HS-27A (cell line): ENCODE measurements at regions not wholly inside any gene's neighbourhood (a gene's known extent, or its start where the extent isn't known, plus 50 kb on each side); places are given as distances from the start of the nearest gene placed in this dataset.
"Not testable (repeated sequence)": the region's sequence is repeated elsewhere in the genome, so short reads cannot be mapped to it uniquely, and the experiment has no call there.

Experiments used
- DNase-seq: peaks from one replicate; pipeline ENCODE4 v3.0.0-alpha.2; 2012; ENCODE audit warnings: low read depth, missing footprints

GRCh38 chr11:87871056-87871455, 304.2 kb downstream of the RAB38 start:
- DNase-seq = no peak

- no peak for DNase-seq
Measured at GRCh38 chr11:87870086-87870485, 305.2 kb downstream of the RAB38 start.

GRCh38 chr11:87866951-87867350, 308.3 kb downstream of the RAB38 start:
- no peak for DNase-seq

DNA sequence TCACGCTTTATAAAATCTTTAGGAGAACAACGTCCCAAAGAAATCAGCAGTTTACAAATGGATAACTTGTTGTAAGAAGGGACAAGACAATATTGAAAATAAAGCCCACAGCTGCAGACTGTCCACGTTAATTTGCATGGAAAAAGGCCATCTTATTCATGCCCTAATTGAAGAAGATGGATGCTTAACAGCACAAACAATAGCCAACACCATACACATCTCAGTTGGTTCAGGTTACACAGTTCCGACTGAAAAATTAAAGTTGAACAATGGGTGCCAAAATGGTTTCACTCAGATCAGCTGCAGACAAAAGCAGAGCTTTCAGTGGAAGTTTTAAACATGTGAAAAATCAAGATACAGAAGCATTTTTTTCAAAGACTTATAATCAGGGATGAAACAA, 314.2 kb downstream of the RAB38 start:
- DNase-seq = no peak

GRCh38 chr11:87859636-87860035, 315.6 kb downstream of the RAB38 start:
- DNase-seq = no peak

- no peak for DNase-seq
Measured at GRCh38 chr11:87851827-87852226, 323.4 kb downstream of the RAB38 start.

DNA sequence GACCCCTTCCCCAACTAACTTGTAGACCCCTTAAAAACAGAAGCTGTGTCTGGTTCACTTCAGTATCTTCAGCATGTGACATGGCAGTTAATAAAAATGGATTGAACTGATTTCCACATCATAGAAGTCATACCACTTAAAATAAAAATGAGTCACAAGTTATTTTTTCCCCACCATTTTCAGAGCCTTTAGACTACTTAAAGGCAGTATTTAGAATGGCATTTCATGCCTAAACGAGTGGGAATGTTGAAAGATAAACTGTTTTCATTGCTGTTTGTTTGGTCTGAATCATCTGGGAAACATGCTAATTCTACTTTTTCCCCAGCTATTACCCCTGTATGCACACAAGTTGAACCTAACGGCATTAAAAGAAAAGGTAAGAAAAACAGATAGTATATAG, 324.0 kb downstream of the RAB38 start:
- peak; percentile 53 for DNase-seq

GRCh38 chr11:87849216-87849615, 326.0 kb downstream of the RAB38 start:
- DNase-seq = no peak

- DNase-seq = no peak
Measured at GRCh38 chr11:87840786-87841185, 334.5 kb downstream of the RAB38 start.

GRCh38 chr11:87832211-87832610, 343.0 kb downstream of the RAB38 start:
- no peak for DNase-seq

DNA sequence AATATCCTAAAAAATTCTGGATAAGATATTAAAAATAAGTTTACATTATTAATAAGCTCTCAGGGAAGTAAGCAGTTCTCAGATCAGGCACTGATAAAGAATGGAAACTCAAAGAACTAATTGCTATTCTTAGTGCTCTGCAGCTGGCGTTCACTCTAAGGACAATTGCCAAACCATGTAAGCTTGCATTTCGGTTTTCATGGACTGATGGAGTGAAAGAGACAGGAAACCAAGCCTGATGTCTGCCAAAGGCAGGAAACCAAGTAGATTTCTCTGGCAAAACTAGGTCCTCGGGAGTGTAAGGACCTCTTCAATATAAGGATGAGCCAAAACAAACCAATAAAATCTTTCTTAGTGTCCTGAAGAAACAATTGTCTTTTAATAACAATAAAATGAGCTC, 355.2 kb downstream of the RAB38 start:
- no peak for DNase-seq

DNA sequence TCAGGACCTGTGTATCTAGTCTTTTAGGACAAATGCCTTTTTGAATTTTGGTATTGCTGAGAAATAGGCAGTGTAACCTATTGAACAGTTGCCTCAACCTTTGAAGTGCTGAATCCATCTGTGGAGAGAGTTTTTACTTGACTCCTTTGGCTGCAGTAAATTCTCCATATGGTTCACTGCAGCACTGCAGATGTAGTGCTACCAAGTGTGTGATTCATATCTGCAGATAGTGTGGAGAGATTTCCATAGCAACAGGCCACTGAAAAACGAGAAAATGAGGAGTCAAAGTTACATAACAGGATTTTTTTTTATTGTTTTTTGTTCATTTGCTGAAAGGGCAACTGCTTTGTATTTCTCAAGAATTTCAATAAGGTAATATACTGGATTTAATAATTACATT, 356.1 kb downstream of the RAB38 start:
- DNase-seq = no peak

DNA sequence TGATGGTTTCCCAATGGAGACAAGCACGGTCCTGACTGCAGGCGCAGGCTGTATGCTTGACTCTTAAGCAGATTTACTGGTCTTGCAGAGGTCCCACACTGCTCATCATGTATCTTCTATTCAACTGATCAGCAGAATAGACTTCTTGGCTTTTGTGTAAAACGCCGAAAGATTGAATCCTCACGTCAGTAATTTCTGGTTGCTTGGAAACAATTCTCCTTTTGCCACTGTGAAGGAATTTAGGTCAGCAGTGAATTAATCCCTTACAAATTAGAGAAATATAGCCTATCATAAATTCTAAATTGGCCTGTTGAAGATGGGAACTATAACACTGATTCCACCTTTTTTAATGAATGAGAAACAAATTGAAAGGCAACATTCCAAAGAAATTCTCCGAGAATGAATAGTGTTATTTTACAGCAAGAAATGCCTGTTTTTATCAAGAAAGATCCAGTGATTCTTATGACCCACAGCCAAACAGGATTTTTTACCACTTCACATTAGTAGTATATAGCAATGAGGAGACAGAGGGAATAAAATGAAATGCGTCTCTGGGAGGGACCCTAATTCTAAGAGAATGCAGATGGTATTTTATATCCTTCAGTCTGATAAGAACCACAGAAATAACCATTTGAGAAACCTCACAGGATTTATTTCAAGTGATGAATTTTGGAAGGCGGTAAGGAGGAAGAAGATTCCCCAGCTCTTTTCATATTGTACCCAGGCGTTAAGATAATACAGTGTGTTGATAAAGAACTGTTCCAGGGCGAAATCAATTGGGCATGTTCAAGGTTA, 362.5 kb downstream of the RAB38 start:
- DNase-seq = no peak

DNA sequence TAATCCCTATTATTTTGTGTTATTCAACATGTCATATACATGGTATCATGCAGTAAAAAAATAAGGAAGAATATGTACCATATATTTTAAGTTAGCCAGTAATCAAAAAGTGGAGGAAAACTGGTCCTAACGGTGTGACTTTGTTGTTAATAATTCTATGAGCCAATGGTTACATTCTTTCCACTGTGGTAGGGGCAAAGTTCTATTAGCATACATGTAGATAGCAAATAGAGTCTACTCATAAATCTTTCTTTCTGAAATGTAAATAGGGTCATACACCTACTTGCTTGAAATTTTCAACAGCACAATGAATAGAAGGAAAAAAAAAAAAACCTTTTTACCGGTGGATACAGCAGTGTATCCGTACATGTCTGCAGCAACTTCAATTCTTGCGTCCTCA, 364.8 kb downstream of the RAB38 start:
- DNase-seq = no peak

- no peak for DNase-seq
Measured at GRCh38 chr11:87809256-87809655, 366.0 kb downstream of the RAB38 start.

DNA sequence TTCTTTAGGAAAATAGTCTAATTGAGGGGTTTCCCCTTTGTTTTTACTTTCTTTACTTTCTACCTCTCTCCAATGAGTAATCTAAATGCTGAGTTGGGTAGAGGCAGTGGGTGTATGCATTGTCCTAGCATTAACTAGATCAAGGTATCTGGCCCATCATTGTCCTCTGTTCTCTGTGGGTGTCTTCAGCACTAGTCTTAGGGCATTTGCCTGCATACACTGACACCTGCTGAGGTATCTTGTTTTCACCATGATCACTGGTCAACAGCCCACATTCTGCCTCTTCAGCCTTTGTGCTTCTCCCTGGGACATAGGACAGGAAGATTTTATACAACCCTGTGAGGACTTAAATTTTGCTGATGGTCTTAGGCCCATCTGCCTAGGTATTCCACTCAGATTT, 371.1 kb downstream of the RAB38 start:
- DNase-seq = no peak

DNA sequence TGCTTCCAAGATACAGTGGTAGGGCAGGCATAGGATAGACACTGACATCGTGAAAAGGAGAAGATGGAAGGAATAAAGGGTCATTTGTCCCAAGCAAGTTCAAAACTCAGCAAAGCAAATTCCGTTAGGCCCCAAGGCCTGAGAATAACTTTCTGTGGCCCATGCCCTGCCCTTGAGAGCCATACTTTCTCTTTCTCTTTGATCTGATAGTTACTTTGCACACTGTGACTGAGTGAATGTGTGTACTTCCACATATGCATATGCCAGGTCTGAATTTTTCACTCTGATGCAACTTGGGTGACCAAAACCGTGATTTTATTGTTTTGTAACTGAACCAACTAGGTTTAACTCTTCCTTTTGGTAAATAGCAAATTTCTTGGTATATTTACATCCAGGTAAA, 371.5 kb downstream of the RAB38 start:
- DNase-seq = no peak

- DNase-seq = not testable (repeated sequence)
Measured at GRCh38 chr11:87784862-87785261, 390.4 kb downstream of the RAB38 start.

GRCh38 chr11:87780068-87780413, 395.2 kb downstream of the RAB38 start:
- DNase-seq = no peak

GRCh38 chr11:87779276-87780067, 395.8 kb downstream of the RAB38 start:
- no peak for DNase-seq

DNA sequence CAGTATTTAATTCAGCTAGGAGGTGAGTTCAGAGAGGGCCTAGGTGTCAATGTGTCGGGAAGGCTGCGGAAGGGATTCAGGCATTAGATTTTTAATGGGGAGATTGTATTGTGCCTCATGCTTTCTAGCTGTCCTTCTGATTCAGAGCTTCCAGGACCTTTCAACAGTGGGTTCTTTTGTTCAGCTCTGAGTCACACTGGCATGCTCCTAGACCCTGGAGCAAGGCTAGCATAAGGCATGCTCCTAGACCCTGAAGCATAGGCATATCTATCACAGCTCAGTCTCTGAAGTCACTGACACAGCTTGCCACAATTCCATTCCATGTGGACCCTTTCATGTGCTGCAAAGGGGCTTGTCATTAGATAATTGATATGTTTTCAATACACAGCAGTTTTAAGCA, 396.9 kb downstream of the RAB38 start:
- DNase-seq = no peak

GRCh38 chr11:87775036-87775435, 400.2 kb downstream of the RAB38 start:
- no peak for DNase-seq

DNA sequence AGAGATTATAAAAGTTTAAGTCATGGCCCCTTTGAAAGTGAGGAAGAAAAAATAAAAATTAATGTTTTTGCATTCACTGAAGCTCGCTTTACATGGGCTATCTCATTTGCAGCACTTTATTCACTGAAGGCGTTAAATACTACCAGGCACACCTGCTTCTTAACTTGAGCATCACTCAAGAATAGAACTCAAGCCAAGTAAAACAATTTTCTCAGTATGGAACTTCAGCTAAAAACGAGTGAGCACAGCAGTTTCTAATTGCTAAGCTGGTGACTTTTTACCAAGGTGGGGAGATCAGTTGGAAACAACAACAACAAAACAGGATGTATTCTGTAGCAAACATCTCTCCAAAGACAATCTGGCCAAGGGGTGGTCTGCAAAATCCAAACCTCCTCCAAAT, 405.6 kb downstream of the RAB38 start:
- DNase-seq = no peak

DNA sequence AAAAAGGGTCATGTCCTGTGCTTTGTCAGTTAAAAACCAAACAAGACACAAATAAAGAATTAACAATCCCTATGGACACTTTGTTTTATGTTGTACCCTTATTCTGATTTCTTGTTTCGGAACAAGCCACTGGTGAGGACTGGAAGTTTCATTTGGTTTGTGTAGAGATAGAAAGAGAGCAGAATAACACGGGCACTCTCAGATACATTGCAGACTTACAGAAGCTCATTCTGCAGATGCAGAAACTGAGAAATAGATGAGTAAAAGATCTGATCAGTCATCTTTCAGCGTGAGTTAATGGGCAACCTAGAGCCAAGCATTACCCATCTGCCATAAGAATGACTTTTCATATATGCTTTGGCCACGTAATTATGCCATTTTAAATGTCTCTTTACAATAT, 407.6 kb downstream of the RAB38 start:
- no peak for DNase-seq
